ENCODE measurements at regions not wholly inside any gene's neighbourhood (a gene's known extent, or its start where the extent isn't known, plus 50 kb on each side); places are given as distances from the start of the nearest gene placed in this dataset.

DNA sequence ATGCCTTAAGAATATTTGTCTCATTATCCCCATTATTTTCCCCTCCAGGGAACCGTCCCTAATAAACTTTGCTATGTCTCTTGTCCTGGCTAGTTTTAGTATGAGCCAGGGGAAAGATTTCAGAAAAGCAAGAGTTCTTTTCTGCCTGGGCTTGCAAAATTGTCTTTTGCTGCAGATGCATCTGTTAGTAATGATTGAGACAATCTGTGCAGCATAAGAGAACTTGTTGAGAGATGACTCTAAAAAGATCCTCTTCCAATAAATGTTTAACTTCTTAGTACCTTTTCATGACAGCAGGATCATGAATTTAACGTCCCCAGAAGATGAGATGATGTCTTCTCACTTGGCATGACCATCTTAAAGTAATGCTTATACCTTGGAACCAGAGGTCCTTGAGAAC lies 172.5 kb upstream of the CREB1 start:
- H3K36me3 ChIP-seq (ENCODE audit: control insufficient read depth in 1 of 2, insufficient read depth in 2 of 2, low read length in 2 of 2), result no peaks in the 10 kb centered on the region
- no TSS peak for BruUV-seq (replicated peaks)
- no peak overlapping the region for H3K9ac ChIP-seq (ENCODE audit: low read length)
- H2AFZ ChIP-seq (ENCODE audit: low read depth, low read length, poor library complexity, severe bottlenecking), result no peak overlapping the region
- H3K9me3 ChIP-seq (ENCODE audit: control insufficient read depth in 1 of 2, insufficient read depth in 1 of 2, low read depth in 1 of 2, low read length in 2 of 2), result no peaks in the 10 kb centered on the region
- H3K27ac ChIP-seq (ENCODE audit: low read depth, low read length), result no peak overlapping the region
- no peaks in the 10 kb centered on the region for H3K27me3 ChIP-seq (ENCODE audit: insufficient read depth, low read length)
- POLR2A ChIA-PET, result no interaction called here
- H4K20me1 ChIP-seq (ENCODE audit: insufficient read depth), result no peaks in the 10 kb centered on the region
- no peaks in the 10 kb centered on the region for H3K79me2 ChIP-seq (ENCODE audit: insufficient read depth, low read length)
- intact Hi-C loops (cut with micrococcal nuclease), result no loop called here
- H3K9me2 ChIP-seq (ENCODE audit: insufficient read depth), result no peaks in the 10 kb centered on the region
- no peak overlapping the region for H3K4me2 ChIP-seq (ENCODE audit: low read length)
- no peak for TF ChIP-seq CEBPB (IDR thresholded peaks at IDR 0.05; ENCODE audit: low read depth)
- TF ChIP-seq YY1 (IDR thresholded peaks at IDR 0.05; ENCODE audit: extremely low read depth, insufficient replicate concordance, low read depth, low read length), result no peak
- TF ChIP-seq FOSL1 (IDR thresholded peaks at IDR 0.05; ENCODE audit: low read depth), result no peak
- TF ChIP-seq, protein P1, sequence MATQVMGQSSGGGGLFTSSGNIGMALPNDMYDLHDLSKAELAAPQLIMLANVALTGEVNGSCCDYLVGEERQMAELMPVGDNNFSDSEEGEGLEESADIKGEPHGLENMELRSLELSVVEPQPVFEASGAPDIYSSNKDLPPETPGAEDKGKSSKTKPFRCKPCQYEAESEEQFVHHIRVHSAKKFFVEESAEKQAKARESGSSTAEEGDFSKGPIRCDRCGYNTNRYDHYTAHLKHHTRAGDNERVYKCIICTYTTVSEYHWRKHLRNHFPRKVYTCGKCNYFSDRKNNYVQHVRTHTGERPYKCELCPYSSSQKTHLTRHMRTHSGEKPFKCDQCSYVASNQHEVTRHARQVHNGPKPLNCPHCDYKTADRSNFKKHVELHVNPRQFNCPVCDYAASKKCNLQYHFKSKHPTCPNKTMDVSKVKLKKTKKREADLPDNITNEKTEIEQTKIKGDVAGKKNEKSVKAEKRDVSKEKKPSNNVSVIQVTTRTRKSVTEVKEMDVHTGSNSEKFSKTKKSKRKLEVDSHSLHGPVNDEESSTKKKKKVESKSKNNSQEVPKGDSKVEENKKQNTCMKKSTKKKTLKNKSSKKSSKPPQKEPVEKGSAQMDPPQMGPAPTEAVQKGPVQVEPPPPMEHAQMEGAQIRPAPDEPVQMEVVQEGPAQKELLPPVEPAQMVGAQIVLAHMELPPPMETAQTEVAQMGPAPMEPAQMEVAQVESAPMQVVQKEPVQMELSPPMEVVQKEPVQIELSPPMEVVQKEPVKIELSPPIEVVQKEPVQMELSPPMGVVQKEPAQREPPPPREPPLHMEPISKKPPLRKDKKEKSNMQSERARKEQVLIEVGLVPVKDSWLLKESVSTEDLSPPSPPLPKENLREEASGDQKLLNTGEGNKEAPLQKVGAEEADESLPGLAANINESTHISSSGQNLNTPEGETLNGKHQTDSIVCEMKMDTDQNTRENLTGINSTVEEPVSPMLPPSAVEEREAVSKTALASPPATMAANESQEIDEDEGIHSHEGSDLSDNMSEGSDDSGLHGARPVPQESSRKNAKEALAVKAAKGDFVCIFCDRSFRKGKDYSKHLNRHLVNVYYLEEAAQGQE (IDR thresholded peaks at IDR 0.05; ENCODE audit: low read depth), result no peak
- DNase-seq (ENCODE audit: low read depth, low spot score), result no peak
- CTCF ChIA-PET, result no interaction called here
- ATAC-seq, result no peak
- peaks cover 0 to 4% of the 10 kb centered on the region in 2 experiments; a peak in 1 of 4 replicates for H3K4me1 ChIP-seq (ENCODE audit: control insufficient read depth in 1 of 2, insufficient read depth in 2 of 2, low read length in 2 of 2)
- no peak overlapping the region for H3K4me3 ChIP-seq (replicated peaks in 1 of 2; ENCODE audit: low read depth in 1 of 2, low read length in 2 of 2)
- RAD21 ChIA-PET (ENCODE audit: low non-redundant PET in 1 of 2, low total read pairs in 2 of 2, uncharacterized antibody in 2 of 2, unreplicated experiment in 2 of 2), result no interaction called here

DNA sequence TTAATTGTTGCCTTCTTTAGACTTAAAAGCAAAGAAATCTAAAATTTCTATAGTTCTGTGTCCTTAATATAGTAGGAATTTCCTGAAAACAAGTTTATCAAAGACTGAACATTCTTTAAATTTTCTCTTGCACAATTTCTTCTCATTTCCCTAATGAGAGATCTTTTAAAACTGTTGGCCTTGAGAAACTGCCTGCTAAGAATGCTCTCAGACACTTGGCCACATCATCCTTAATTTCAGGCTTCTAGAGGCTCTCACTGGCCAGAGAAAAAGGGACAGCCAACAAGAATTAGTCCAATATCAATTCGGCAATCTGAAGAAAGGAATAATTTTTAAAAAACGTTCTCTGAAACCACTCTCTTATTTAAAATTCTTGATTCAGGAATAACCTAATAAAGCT lies 167.0 kb upstream of the CREB1 start:
- H3K9ac ChIP-seq (ENCODE audit: low read length), result no peak overlapping the region
- no peak overlapping the region for H3K27ac ChIP-seq (ENCODE audit: low read depth, low read length)
- H3K4me1 ChIP-seq (ENCODE audit: control insufficient read depth in 1 of 2, insufficient read depth in 2 of 2, low read length in 2 of 2), result peaks cover 0 to 4% of the 10 kb centered on the region in 2 experiments; a peak in 1 of 4 replicates
- no TSS peak for BruUV-seq (replicated peaks)
- ATAC-seq, result no peak
- no peak overlapping the region for H2AFZ ChIP-seq (ENCODE audit: low read depth, low read length, poor library complexity, severe bottlenecking)
- H3K79me2 ChIP-seq (ENCODE audit: insufficient read depth, low read length), result no peaks in the 10 kb centered on the region
- H3K27me3 ChIP-seq (ENCODE audit: insufficient read depth, low read length), result no peaks in the 10 kb centered on the region
- H4K20me1 ChIP-seq (ENCODE audit: insufficient read depth), result no peaks in the 10 kb centered on the region
- H3K9me3 ChIP-seq (ENCODE audit: control insufficient read depth in 1 of 2, insufficient read depth in 1 of 2, low read depth in 1 of 2, low read length in 2 of 2), result no peaks in the 10 kb centered on the region
- RAD21 ChIA-PET (ENCODE audit: low non-redundant PET in 1 of 2, low total read pairs in 2 of 2, uncharacterized antibody in 2 of 2, unreplicated experiment in 2 of 2), result no interaction called here
- intact Hi-C loops (cut with micrococcal nuclease), result no loop called here
- CTCF ChIA-PET, result no interaction called here
- H3K4me2 ChIP-seq (ENCODE audit: low read length), result no peak overlapping the region
- no peak overlapping the region for H3K4me3 ChIP-seq (replicated peaks in 1 of 2; ENCODE audit: low read depth in 1 of 2, low read length in 2 of 2)
- no peak for DNase-seq (ENCODE audit: low read depth, low spot score)
- H3K36me3 ChIP-seq (ENCODE audit: control insufficient read depth in 1 of 2, insufficient read depth in 2 of 2, low read length in 2 of 2), result no peaks in the 10 kb centered on the region
- POLR2A ChIA-PET, result no interaction called here
- H3K9me2 ChIP-seq (ENCODE audit: insufficient read depth), result no peaks in the 10 kb centered on the region
- TF ChIP-seq CTCF (IDR thresholded peaks at IDR 0.05 in 2 of 3, conservative IDR thresholded peaks at IDR 0.05 in 1 of 3; ENCODE audit: borderline replicate concordance in 1 of 3, insufficient read depth in 1 of 3, low read depth in 2 of 3, low read length in 2 of 3) (no peak), MAX (IDR thresholded peaks at IDR 0.05) (no peak), ZFX (IDR thresholded peaks at IDR 0.05) (no peak), SRF (IDR thresholded peaks at IDR 0.05; ENCODE audit: low read depth) (no peak), EZH2phosphoT487 (IDR thresholded peaks at IDR 0.05; ENCODE audit: borderline replicate concordance) (no peak), RAD21 (IDR thresholded peaks at IDR 0.05; ENCODE audit: low read depth) (no peak)
- TF ChIP-seq, protein P2, sequence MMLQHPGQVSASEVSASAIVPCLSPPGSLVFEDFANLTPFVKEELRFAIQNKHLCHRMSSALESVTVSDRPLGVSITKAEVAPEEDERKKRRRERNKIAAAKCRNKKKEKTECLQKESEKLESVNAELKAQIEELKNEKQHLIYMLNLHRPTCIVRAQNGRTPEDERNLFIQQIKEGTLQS (IDR thresholded peaks at IDR 0.05), result no peak
- TF ChIP-seq, protein P1 (IDR thresholded peaks at IDR 0.05; ENCODE audit: low read depth), result no peak
